Neural progenitor cell (in vitro differentiated cells): ENCODE measurements at regions not wholly inside any gene's neighbourhood (a gene's known extent, or its start where the extent isn't known, plus 50 kb on each side); places are given as distances from the start of the nearest gene placed in this dataset.
A peak's percentile ranks its signal among the peaks of the same experiment; 100 is the strongest.

Source experiments
- DNase-seq: peaks from one replicate; pipeline ENCODE4 v3.0.0-alpha.2; 2016; ENCODE audit warnings: low spot score
- H2AFZ ChIP-seq: fragments of 200-600 bp; sonication (generic); replicated peaks from 2 replicates; pipeline ENCODE4 v1.6.1; 2016; ENCODE audit warnings: antibody characterized with exemption
- H3F3A ChIP-seq: fragments of 200-600 bp; sonication (generic); 2 replicates; pipeline ENCODE4 v1.6.1; 2016; ENCODE audit warnings: antibody characterized with exemption, low read depth
- H3K27ac ChIP-seq: fragments of 200-600 bp; sonication (generic); 2 replicates; pipeline ENCODE4 v1.5.1; 2016; ENCODE audit warnings: mild to moderate bottlenecking
- H3K27me3 ChIP-seq: fragments of 200-600 bp; sonication (generic); 2 replicates; pipeline ENCODE4 v1.6.1; 2016; ENCODE audit warnings: mild to moderate bottlenecking, moderate library complexity
- H3K36me3 ChIP-seq: fragments of 200-600 bp; sonication (generic); 2 replicates; pipeline ENCODE4 v1.5.1; 2016
- H3K4me1 ChIP-seq: fragments of 200-600 bp; sonication (generic); 2 replicates; pipeline ENCODE4 v1.6.1; 2016; ENCODE audit warnings: mixed run types
- H3K4me2 ChIP-seq: fragments of 200-600 bp; sonication (generic); 2 replicates; pipeline ENCODE4 v1.6.1; 2016
- H3K4me3 ChIP-seq: fragments of 200-600 bp; sonication (generic); 2 replicates; pipeline ENCODE4 v1.5.1; 2016
- H3K79me2 ChIP-seq: fragments of 200-600 bp; sonication (generic); 2 replicates; pipeline ENCODE4 v1.6.1; 2016; ENCODE audit warnings: low read depth
- H3K9ac ChIP-seq: fragments of 200-600 bp; sonication (generic); 2 replicates; pipeline ENCODE4 v1.6.1; 2016
- H3K9me3 ChIP-seq: fragments of 200-600 bp; sonication (generic); 2 replicates; pipeline ENCODE4 v1.5.1; 2016; ENCODE audit warnings: low read depth
- H4K20me1 ChIP-seq: fragments of 200-600 bp; sonication (generic); 2 replicates; pipeline ENCODE4 v1.6.1; 2016; ENCODE audit warnings: low read depth
- H3K27ac Mint-ChIP-seq: 3 replicates; pipeline ENCODE4 v1.8.0; 2021; ENCODE audit warnings: mixed read lengths
- H3K27me3 Mint-ChIP-seq: 2 replicates; pipeline ENCODE4 v1.8.0; 2022; ENCODE audit warnings: low read depth, mild to moderate bottlenecking, inconsistent platforms, moderate library complexity, mixed read lengths; ENCODE audit not compliant: insufficient read depth
- H3K36me3 Mint-ChIP-seq: 3 replicates; pipeline ENCODE4 v1.8.0; 2021; ENCODE audit warnings: mixed read lengths
- H3K4me1 Mint-ChIP-seq: 3 replicates; pipeline ENCODE4 v1.8.0; 2021; ENCODE audit warnings: mixed read lengths
- H3K4me3 Mint-ChIP-seq: 3 replicates; pipeline ENCODE4 v1.8.0; 2021; ENCODE audit warnings: mild to moderate bottlenecking, moderate library complexity, mixed read lengths
- H3K9me3 Mint-ChIP-seq: 3 replicates; pipeline ENCODE4 v1.8.0; 2020; ENCODE audit warnings: mixed read lengths
- EZH2 ChIP-seq: fragments of 200-600 bp; sonication (generic); IDR thresholded peaks from 2 replicates; pipeline ENCODE4 v1.6.1; 2017; ENCODE audit warnings: antibody characterized with exemption, mild to moderate bottlenecking, moderate library complexity
- EZH2phosphoT487 ChIP-seq: fragments of 200-600 bp; sonication (generic); IDR thresholded peaks from 2 replicates; pipeline ENCODE4 v1.6.1; 2017; ENCODE audit warnings: antibody characterized with exemption
- TF ChIP-seq, protein P1 (sequence below): fragments of 200-600 bp; sonication (generic); IDR thresholded peaks from 2 replicates; pipeline ENCODE4 v1.5.1; 2017; ENCODE audit warnings: antibody characterized with exemption, mild to moderate bottlenecking

DNA sequence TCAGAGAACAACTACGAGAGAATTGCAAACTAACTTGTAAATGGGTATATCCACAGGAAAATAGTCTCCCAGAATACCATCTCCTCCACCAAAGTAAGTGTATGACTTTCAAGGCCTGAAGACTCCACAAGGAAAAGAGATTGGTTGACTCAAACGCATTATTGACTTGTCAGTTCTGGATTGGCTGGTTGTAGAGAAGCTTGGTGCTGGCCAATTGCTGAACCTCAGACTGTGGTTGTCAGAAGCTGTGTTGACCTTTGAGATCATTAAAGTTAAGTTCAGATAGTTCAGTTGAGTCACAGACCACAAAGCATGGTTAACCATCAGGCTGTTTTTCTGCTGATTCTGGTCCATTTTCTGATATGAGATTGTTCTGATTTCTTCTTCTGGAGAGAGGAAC lies 388.3 kb downstream of the BMP2 start:
- H3K36me3 Mint-ChIP-seq = no peaks in the 10 kb centered on the region
- H2AFZ ChIP-seq = no peak overlapping the region
- no peaks in the 10 kb centered on the region for H3K79me2 ChIP-seq
- no peaks in the 10 kb centered on the region for H4K20me1 ChIP-seq
- no peaks in the 10 kb centered on the region for H3K4me1 Mint-ChIP-seq
- no peak overlapping the region for H3K4me3 Mint-ChIP-seq
- DNase-seq = no peak
- H3K4me2 ChIP-seq = no peak overlapping the region
- H3F3A ChIP-seq = no peaks in the 10 kb centered on the region
- no peaks in the 10 kb centered on the region for H3K9me3 Mint-ChIP-seq
- no peak overlapping the region for H3K27ac Mint-ChIP-seq
- no peaks in the 10 kb centered on the region for H3K36me3 ChIP-seq
- H3K27me3 Mint-ChIP-seq = no peaks in the 10 kb centered on the region
- TF ChIP-seq EZH2 = no peak
- no peak for TF ChIP-seq EZH2phosphoT487
- TF ChIP-seq, protein P1, sequence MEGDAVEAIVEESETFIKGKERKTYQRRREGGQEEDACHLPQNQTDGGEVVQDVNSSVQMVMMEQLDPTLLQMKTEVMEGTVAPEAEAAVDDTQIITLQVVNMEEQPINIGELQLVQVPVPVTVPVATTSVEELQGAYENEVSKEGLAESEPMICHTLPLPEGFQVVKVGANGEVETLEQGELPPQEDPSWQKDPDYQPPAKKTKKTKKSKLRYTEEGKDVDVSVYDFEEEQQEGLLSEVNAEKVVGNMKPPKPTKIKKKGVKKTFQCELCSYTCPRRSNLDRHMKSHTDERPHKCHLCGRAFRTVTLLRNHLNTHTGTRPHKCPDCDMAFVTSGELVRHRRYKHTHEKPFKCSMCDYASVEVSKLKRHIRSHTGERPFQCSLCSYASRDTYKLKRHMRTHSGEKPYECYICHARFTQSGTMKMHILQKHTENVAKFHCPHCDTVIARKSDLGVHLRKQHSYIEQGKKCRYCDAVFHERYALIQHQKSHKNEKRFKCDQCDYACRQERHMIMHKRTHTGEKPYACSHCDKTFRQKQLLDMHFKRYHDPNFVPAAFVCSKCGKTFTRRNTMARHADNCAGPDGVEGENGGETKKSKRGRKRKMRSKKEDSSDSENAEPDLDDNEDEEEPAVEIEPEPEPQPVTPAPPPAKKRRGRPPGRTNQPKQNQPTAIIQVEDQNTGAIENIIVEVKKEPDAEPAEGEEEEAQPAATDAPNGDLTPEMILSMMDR = no peak
- no peak overlapping the region for H3K4me3 ChIP-seq
- no peak overlapping the region for H3K9ac ChIP-seq
- H3K27ac ChIP-seq = no peak overlapping the region
- no peaks in the 10 kb centered on the region for H3K9me3 ChIP-seq
- peaks cover 22% of the 10 kb centered on the region for H3K4me1 ChIP-seq
- no peaks in the 10 kb centered on the region for H3K27me3 ChIP-seq

DNA sequence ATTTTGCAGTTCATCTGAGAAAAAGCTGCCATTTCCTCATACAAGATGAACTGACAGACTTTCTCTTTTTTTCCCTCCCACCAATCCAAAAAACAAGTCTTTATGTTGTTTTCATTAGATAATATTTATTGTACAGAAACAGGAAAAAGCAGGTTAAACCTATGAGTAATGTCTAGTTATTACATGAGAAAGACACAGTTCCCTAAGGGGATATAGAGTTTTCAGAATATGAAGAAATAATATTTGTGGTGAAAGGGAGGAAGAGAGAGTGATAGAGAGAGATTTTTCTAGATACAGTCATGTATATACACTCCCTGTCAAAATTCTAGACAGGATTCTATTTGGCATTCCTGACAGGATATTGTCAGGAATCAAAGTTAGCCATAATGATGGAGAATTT lies 392.4 kb downstream of the BMP2 start:
- H3K36me3 Mint-ChIP-seq = peaks cover 2% of the 10 kb centered on the region
- H3K4me2 ChIP-seq = no peak overlapping the region
- H3F3A ChIP-seq = no peaks in the 10 kb centered on the region
- no peaks in the 10 kb centered on the region for H3K27me3 ChIP-seq
- H3K9me3 ChIP-seq = no peaks in the 10 kb centered on the region
- DNase-seq = no peak
- no peaks in the 10 kb centered on the region for H3K79me2 ChIP-seq
- no peak overlapping the region for H3K4me3 ChIP-seq
- no peak for TF ChIP-seq EZH2
- TF ChIP-seq, protein P1 = no peak
- H3K36me3 ChIP-seq = no peaks in the 10 kb centered on the region
- H4K20me1 ChIP-seq = no peaks in the 10 kb centered on the region
- H3K4me1 Mint-ChIP-seq = no peaks in the 10 kb centered on the region
- H2AFZ ChIP-seq = no peak overlapping the region
- peaks cover 12% of the 10 kb centered on the region for H3K9me3 Mint-ChIP-seq
- H3K9ac ChIP-seq = no peak overlapping the region
- peaks cover 2% of the 10 kb centered on the region for H3K27me3 Mint-ChIP-seq
- no peak overlapping the region for H3K4me3 Mint-ChIP-seq
- H3K4me1 ChIP-seq = no peaks in the 10 kb centered on the region
- no peak overlapping the region for H3K27ac Mint-ChIP-seq
- no peak overlapping the region for H3K27ac ChIP-seq

DNA sequence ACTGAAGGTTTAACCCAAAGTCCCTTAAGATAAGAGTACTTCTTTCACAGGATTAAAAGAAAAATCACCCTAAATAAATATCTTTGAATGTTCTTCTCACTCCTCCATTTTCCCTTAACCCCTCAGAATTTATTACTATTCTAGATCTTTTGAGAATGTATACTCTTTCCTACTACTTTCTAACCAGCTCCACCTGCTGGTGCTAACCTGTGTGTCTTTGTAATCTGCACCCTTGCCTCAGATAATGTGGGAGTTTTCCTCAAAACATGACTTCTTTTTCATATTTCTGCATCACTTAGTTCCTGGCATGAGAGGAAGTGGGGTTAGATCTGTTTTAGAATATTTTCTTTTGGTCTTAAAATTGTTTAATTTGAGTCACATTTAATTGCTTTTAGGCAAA lies 394.2 kb downstream of the BMP2 start:
- H3K79me2 ChIP-seq = no peaks in the 10 kb centered on the region
- no peaks in the 10 kb centered on the region for H3K9me3 ChIP-seq
- no peaks in the 10 kb centered on the region for H3K27me3 ChIP-seq
- H3K27ac ChIP-seq = no peak overlapping the region
- H3K4me1 ChIP-seq = no peaks in the 10 kb centered on the region
- H2AFZ ChIP-seq = no peak overlapping the region
- H3K4me2 ChIP-seq = no peak overlapping the region
- H4K20me1 ChIP-seq = no peaks in the 10 kb centered on the region
- Mint-ChIP-seq H3K27me3 (peaks cover 4% of the 10 kb centered on the region), H3K9me3 (peaks cover 21% of the 10 kb centered on the region), H3K36me3 (peaks cover 2% of the 10 kb centered on the region), H3K27ac (no peak overlapping the region), H3K4me1 (no peaks in the 10 kb centered on the region), H3K4me3 (no peak overlapping the region)
- no peaks in the 10 kb centered on the region for H3F3A ChIP-seq
- no peak overlapping the region for H3K4me3 ChIP-seq
- DNase-seq = peak; percentile 32
- TF ChIP-seq, protein P1 = peak; percentile 65
- no peak for TF ChIP-seq EZH2
- no peak overlapping the region for H3K9ac ChIP-seq
- H3K36me3 ChIP-seq = no peaks in the 10 kb centered on the region

DNA sequence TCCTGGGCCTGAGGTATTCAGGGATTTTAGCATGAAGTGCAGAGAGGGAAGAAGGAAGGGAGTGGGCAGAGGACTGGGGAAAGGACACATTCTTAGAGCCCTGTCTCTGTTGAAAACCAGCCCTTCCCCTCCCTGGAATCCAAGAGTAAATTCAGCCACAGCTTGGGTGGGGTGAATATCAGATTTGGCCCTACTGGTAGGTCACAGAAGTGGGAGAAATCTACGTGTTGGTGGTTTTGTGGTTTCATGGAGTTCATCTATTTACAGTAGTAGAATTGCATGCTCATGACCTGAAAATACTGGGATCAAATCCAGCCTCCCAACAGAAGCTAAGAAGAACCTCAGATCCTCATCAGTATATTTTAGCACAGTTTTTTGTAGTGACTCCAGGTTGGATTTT lies 404.4 kb downstream of the BMP2 start:
- Histone ChIP-seq H3K4me2 (no peak overlapping the region), H2AFZ (peak overlapping the region; percentile 88), H3K9me3 (peaks cover 3% of the 10 kb centered on the region), H3K9ac (no peak overlapping the region), H3K4me1 (peaks cover 3% of the 10 kb centered on the region), H3K27ac (no peak overlapping the region), H3K79me2 (no peaks in the 10 kb centered on the region), H3K36me3 (no peaks in the 10 kb centered on the region), H3K4me3 (no peak overlapping the region), H3F3A (no peaks in the 10 kb centered on the region), H3K27me3 (no peaks in the 10 kb centered on the region), H4K20me1 (no peaks in the 10 kb centered on the region)
- TF ChIP-seq EZH2 (no peak), EZH2phosphoT487 (no peak)
- TF ChIP-seq, protein P1 = no peak
- Mint-ChIP-seq H3K9me3 (peaks cover 5% of the 10 kb centered on the region), H3K4me3 (no peak overlapping the region), H3K27me3 (no peaks in the 10 kb centered on the region), H3K4me1 (no peaks in the 10 kb centered on the region), H3K27ac (no peak overlapping the region), H3K36me3 (no peaks in the 10 kb centered on the region)
- no peak for DNase-seq
